DOHH2 (cell line): ENCODE measurements at regions not wholly inside any gene's neighbourhood (a gene's known extent, or its start where the extent isn't known, plus 50 kb on each side); places are given as distances from the start of the nearest gene placed in this dataset.

Experiments used
- EZH2phosphoT487 ChIP-seq: fragments of 200-600 bp; sonication (generic); IDR thresholded peaks from 2 replicates; pipeline ENCODE4 v1.6.1; 2017; ENCODE audit warnings: borderline replicate concordance, mild to moderate bottlenecking, antibody characterized with exemption, low read length, moderate library complexity, mixed read lengths
- TF ChIP-seq, protein P1 (sequence below): fragments of 200-600 bp; sonication (generic); IDR thresholded peaks from one replicate; pipeline ENCODE4 v1.5.1; 2014; ENCODE audit warnings: antibody characterized with exemption, mild to moderate bottlenecking, low read depth, low read length; ENCODE audit not compliant: poor library complexity, severe bottlenecking

DNA sequence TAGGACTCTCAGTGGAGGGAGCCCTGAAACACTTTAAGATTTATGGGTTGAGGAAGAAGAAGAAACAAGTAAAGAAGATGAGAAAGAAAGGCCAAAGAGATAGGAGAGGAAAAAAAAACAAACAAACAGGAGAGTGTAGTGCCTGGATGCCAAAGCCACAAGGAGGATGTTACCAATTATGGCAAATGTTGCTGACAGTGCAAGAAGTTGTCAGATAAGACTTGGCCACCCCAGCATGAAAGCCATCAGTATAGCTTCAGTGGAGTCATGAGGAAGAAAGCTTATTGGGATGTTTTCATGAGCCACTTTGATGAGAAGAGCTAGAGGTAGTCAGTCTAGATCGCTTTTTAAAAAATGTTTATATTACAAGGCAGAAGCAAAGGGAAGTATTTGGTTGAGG, 380.2 kb upstream of the ADGRL4 start:
- TF ChIP-seq, protein P1, sequence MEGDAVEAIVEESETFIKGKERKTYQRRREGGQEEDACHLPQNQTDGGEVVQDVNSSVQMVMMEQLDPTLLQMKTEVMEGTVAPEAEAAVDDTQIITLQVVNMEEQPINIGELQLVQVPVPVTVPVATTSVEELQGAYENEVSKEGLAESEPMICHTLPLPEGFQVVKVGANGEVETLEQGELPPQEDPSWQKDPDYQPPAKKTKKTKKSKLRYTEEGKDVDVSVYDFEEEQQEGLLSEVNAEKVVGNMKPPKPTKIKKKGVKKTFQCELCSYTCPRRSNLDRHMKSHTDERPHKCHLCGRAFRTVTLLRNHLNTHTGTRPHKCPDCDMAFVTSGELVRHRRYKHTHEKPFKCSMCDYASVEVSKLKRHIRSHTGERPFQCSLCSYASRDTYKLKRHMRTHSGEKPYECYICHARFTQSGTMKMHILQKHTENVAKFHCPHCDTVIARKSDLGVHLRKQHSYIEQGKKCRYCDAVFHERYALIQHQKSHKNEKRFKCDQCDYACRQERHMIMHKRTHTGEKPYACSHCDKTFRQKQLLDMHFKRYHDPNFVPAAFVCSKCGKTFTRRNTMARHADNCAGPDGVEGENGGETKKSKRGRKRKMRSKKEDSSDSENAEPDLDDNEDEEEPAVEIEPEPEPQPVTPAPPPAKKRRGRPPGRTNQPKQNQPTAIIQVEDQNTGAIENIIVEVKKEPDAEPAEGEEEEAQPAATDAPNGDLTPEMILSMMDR = no peak
- no peak for TF ChIP-seq EZH2phosphoT487
